Immature natural killer cell (primary cell): ENCODE measurements at regions not wholly inside any gene's neighbourhood (a gene's known extent, or its start where the extent isn't known, plus 50 kb on each side); places are given as distances from the start of the nearest gene placed in this dataset.

Experiments
- DNase-seq, 3 donors: peaks; one replicate each; pipeline ENCODE4 v3.0.0; 2022; ENCODE audit warnings: mixed read lengths in 1 of 3
- H3K27ac Mint-ChIP-seq, 6 donors: one replicate each; pipeline ENCODE4 v1.8.0; 2020; ENCODE audit warnings: mixed read lengths in 6 of 6, mild to moderate bottlenecking in 5 of 6, inconsistent platforms in 4 of 6, moderate library complexity in 3 of 6
- H3K27me3 Mint-ChIP-seq, 3 donors: one replicate each; pipeline ENCODE4 v1.8.0; 2020 to 2021; ENCODE audit warnings: low read depth in 3 of 3, mild to moderate bottlenecking in 3 of 3, mixed read lengths in 3 of 3, moderate library complexity in 3 of 3, inconsistent platforms in 1 of 3
- H3K36me3 Mint-ChIP-seq, 3 donors: one replicate each; pipeline ENCODE4 v1.8.0; 2020; ENCODE audit warnings: mixed read lengths in 3 of 3, inconsistent platforms in 2 of 3, mild to moderate bottlenecking in 2 of 3
- H3K4me1 Mint-ChIP-seq, 2 donors: one replicate each; pipeline ENCODE4 v1.8.0; 2020; ENCODE audit warnings: inconsistent platforms in 2 of 2, mild to moderate bottlenecking in 2 of 2, mixed read lengths in 2 of 2, moderate library complexity in 1 of 2
- H3K4me3 Mint-ChIP-seq, 5 donors: one replicate each; pipeline ENCODE4 v1.8.0; 2020; ENCODE audit warnings: mild to moderate bottlenecking in 5 of 5, mixed read lengths in 5 of 5, inconsistent platforms in 3 of 5, moderate library complexity in 3 of 5
- H3K9me3 Mint-ChIP-seq, 6 donors: one replicate each; pipeline ENCODE4 v1.8.0; 2020; ENCODE audit warnings: mild to moderate bottlenecking in 6 of 6, mixed read lengths in 6 of 6, inconsistent platforms in 4 of 6, moderate library complexity in 3 of 6

GRCh38 chr12:123073962-123074801 is 76.7 kb downstream of the PITPNM2 start:
- peak overlapping the region; percentile 90 to 98 (median 94) for H3K4me3 Mint-ChIP-seq
- peak overlapping the region; percentile 92 to 98 (median 95) for H3K27ac Mint-ChIP-seq
- no peak for DNase-seq
- no peaks in the 10 kb centered on the region for H3K9me3 Mint-ChIP-seq
- no peaks in the 10 kb centered on the region for H3K36me3 Mint-ChIP-seq
- peaks cover 85 to 89% of the 10 kb centered on the region in 2 donors for H3K4me1 Mint-ChIP-seq
- peaks cover 4 to 10% (median 7%) of the 10 kb centered on the region in 3 donors for H3K27me3 Mint-ChIP-seq

- Mint-ChIP-seq H3K9me3 (no peaks in the 10 kb centered on the region), H3K4me3 (peak overlapping the region; percentile 90 to 98 (median 94)), H3K4me1 (peaks cover 85 to 90% of the 10 kb centered on the region in 2 donors), H3K36me3 (no peaks in the 10 kb centered on the region), H3K27ac (peak overlapping the region; percentile 89 to 98 (median 95)), H3K27me3 (peaks cover 4 to 8% (median 7%) of the 10 kb centered on the region in 3 donors)
- no peak for DNase-seq
Measured at GRCh38 chr12:123073292-123073691, 77.6 kb downstream of the PITPNM2 start.

GRCh38 chr12:123071857-123072256 is 79.0 kb downstream of the PITPNM2 start:
- peak overlapping the region; percentile 90 to 94 (median 92) for H3K27ac Mint-ChIP-seq
- no peaks in the 10 kb centered on the region for H3K9me3 Mint-ChIP-seq
- peak in 2 of 3 donors; percentile 28 to 48 for DNase-seq
- no peaks in the 10 kb centered on the region for H3K36me3 Mint-ChIP-seq
- H3K4me1 Mint-ChIP-seq: peaks cover 88 to 94% of the 10 kb centered on the region in 2 donors
- peak overlapping the region; percentile 65 to 94 (median 83) for H3K4me3 Mint-ChIP-seq
- H3K27me3 Mint-ChIP-seq: peaks cover 3 to 9% (median 8%) of the 10 kb centered on the region in 3 donors

GRCh38 chr12:123071099-123071800 is 79.6 kb downstream of the PITPNM2 start:
- Mint-ChIP-seq H3K4me3 (peak overlapping the region; percentile 65 to 94 (median 83)), H3K27ac (peak overlapping the region; percentile 90 to 94 (median 92)), H3K27me3 (peaks cover 0 to 9% (median 8%) of the 10 kb centered on the region in 3 donors), H3K4me1 (peaks cover 88 to 94% of the 10 kb centered on the region in 2 donors), H3K36me3 (no peaks in the 10 kb centered on the region), H3K9me3 (no peaks in the 10 kb centered on the region)
- DNase-seq: no peak

GRCh38 chr12:123070267-123071081 is 80.4 kb downstream of the PITPNM2 start:
- H3K4me3 Mint-ChIP-seq: peak overlapping the region in 4 of 5 donors; percentile 14 to 54 (median 50)
- peaks cover 0 to 5% (median 2%) of the 10 kb centered on the region in 3 donors for H3K27me3 Mint-ChIP-seq
- no peaks in the 10 kb centered on the region for H3K36me3 Mint-ChIP-seq
- H3K9me3 Mint-ChIP-seq: no peaks in the 10 kb centered on the region
- peak overlapping the region; percentile 48 to 92 (median 72) for H3K27ac Mint-ChIP-seq
- H3K4me1 Mint-ChIP-seq: peaks cover 88 to 94% of the 10 kb centered on the region in 2 donors
- no peak for DNase-seq

GRCh38 chr12:123069436-123070266 is 81.2 kb downstream of the PITPNM2 start:
- peak overlapping the region in 3 of 5 donors; percentile 14 to 30 (median 29) for H3K4me3 Mint-ChIP-seq

GRCh38 chr12:123067654-123068053 is 83.2 kb downstream of the PITPNM2 start:
- DNase-seq: peak; percentile 61 to 65 (median 63)
- Mint-ChIP-seq H3K27ac (peak overlapping the region; percentile 76 to 93 (median 91)), H3K27me3 (peaks cover 0 to 3% (median 0%) of the 10 kb centered on the region in 3 donors), H3K4me1 (peaks cover 84 to 89% of the 10 kb centered on the region in 2 donors), H3K9me3 (no peaks in the 10 kb centered on the region), H3K36me3 (no peaks in the 10 kb centered on the region), H3K4me3 (peak overlapping the region; percentile 17 to 58 (median 42))

More at GRCh38 chr12:123069436-123070266, 81.2 kb downstream of the PITPNM2 start:
- Mint-ChIP-seq H3K27me3 (peaks cover 0 to 2% (median 0%) of the 10 kb centered on the region in 3 donors), H3K36me3 (no peaks in the 10 kb centered on the region), H3K4me1 (peaks cover 88 to 93% of the 10 kb centered on the region in 2 donors), H3K27ac (peak overlapping the region; percentile 48 to 74 (median 60)), H3K9me3 (no peaks in the 10 kb centered on the region)
- no peak for DNase-seq

GRCh38 chr12:123066384-123066710 is 84.5 kb downstream of the PITPNM2 start:
- no peak for DNase-seq
- peaks cover 0 to 3% (median 0%) of the 10 kb centered on the region in 3 donors for H3K27me3 Mint-ChIP-seq
- peak overlapping the region in 3 of 5 donors; percentile 64 to 80 (median 78) for H3K4me3 Mint-ChIP-seq
- H3K27ac Mint-ChIP-seq: peak overlapping the region; percentile 87 to 93 (median 92)
- H3K9me3 Mint-ChIP-seq: no peaks in the 10 kb centered on the region
- H3K36me3 Mint-ChIP-seq: no peaks in the 10 kb centered on the region
- H3K4me1 Mint-ChIP-seq: peaks cover 78 to 86% of the 10 kb centered on the region in 2 donors

GRCh38 chr12:123065676-123066383 is 85.1 kb downstream of the PITPNM2 start:
- Mint-ChIP-seq H3K36me3 (no peaks in the 10 kb centered on the region), H3K4me1 (peaks cover 76 to 85% of the 10 kb centered on the region in 2 donors), H3K27me3 (peaks cover 0 to 3% (median 0%) of the 10 kb centered on the region in 3 donors), H3K9me3 (no peaks in the 10 kb centered on the region), H3K4me3 (peak overlapping the region; percentile 63 to 80 (median 72)), H3K27ac (peak overlapping the region; percentile 87 to 93 (median 92))
- no peak for DNase-seq

- Mint-ChIP-seq H3K4me1 (peaks cover 76 to 85% of the 10 kb centered on the region in 2 donors), H3K4me3 (peak overlapping the region in 4 of 5 donors; percentile 36 to 80 (median 71)), H3K27me3 (peaks cover 0 to 3% (median 0%) of the 10 kb centered on the region in 3 donors), H3K36me3 (no peaks in the 10 kb centered on the region), H3K9me3 (no peaks in the 10 kb centered on the region), H3K27ac (peak overlapping the region; percentile 87 to 93 (median 92))
- no peak for DNase-seq
Measured at GRCh38 chr12:123064885-123065619, 84.6 kb downstream of the ARL6IP4 start.

- Mint-ChIP-seq H3K4me1 (peaks cover 76 to 85% of the 10 kb centered on the region in 2 donors), H3K9me3 (no peaks in the 10 kb centered on the region), H3K36me3 (no peaks in the 10 kb centered on the region), H3K4me3 (no peak overlapping the region), H3K27me3 (peaks cover 0 to 3% (median 0%) of the 10 kb centered on the region in 3 donors), H3K27ac (peak overlapping the region in 3 of 6 donors; percentile 10 to 50 (median 14))
- no peak for DNase-seq
Measured at GRCh38 chr12:123064366-123064765, 83.9 kb downstream of the ARL6IP4 start.
